ENCODE measurements at regions not wholly inside any gene's neighbourhood (a gene's known extent, or its start where the extent isn't known, plus 50 kb on each side); places are given as distances from the start of the nearest gene placed in this dataset.

- no peak for DNase-seq (ENCODE audit: low spot score)
Measured at GRCh38 chr1:182293119-182293589, 98.4 kb downstream of the GLUL start.

- DNase-seq (ENCODE audit: low spot score) = no peak
Measured at GRCh38 chr1:182292193-182292741, 99.3 kb downstream of the GLUL start.

- DNase-seq (ENCODE audit: low spot score) = no peak
Measured at GRCh38 chr1:182291584-182292192, 99.9 kb downstream of the GLUL start.

- no peak for DNase-seq (ENCODE audit: low spot score)
Measured at GRCh38 chr1:182288749-182289604, 102.6 kb downstream of the GLUL start.

GRCh38 chr1:182286761-182287160 lies 104.8 kb downstream of the GLUL start:
- DNase-seq (ENCODE audit: low spot score) = no peak

- no peak for DNase-seq (ENCODE audit: low spot score)
Measured at GRCh38 chr1:182283746-182284544, 107.6 kb downstream of the GLUL start.

- peak; percentile 21 for DNase-seq (ENCODE audit: low spot score)
Measured at GRCh38 chr1:182281541-182281940, 110.0 kb downstream of the GLUL start.

GRCh38 chr1:182280504-182280900 lies 111.1 kb downstream of the GLUL start:
- DNase-seq (ENCODE audit: low spot score) = no peak

GRCh38 chr1:182279724-182280503 lies 111.7 kb downstream of the GLUL start:
- no peak for DNase-seq (ENCODE audit: low spot score)

- DNase-seq (ENCODE audit: low spot score) = no peak
Measured at GRCh38 chr1:182279302-182279701, 112.3 kb downstream of the GLUL start.

GRCh38 chr1:182278144-182279054 lies 113.2 kb downstream of the GLUL start:
- no peak for DNase-seq (ENCODE audit: low spot score)

GRCh38 chr1:182275271-182275670 lies 116.3 kb downstream of the GLUL start:
- DNase-seq (ENCODE audit: low spot score) = no peak

GRCh38 chr1:182274618-182275017 lies 117.0 kb downstream of the GLUL start:
- DNase-seq (ENCODE audit: low spot score) = no peak

GRCh38 chr1:182270731-182271130 lies 120.9 kb downstream of the GLUL start:
- no peak for DNase-seq (ENCODE audit: low spot score)

- DNase-seq (ENCODE audit: low spot score) = no peak
Measured at GRCh38 chr1:182269097-182269496, 122.5 kb downstream of the GLUL start.

GRCh38 chr1:182268669-182269068 lies 122.9 kb downstream of the GLUL start:
- DNase-seq (ENCODE audit: low spot score) = no peak

- no peak for DNase-seq (ENCODE audit: low spot score)
Measured at GRCh38 chr1:182264185-182264584, 127.4 kb downstream of the GLUL start.

GRCh38 chr1:182263706-182264105 lies 127.9 kb downstream of the GLUL start:
- DNase-seq (ENCODE audit: low spot score) = no peak

- DNase-seq (ENCODE audit: low spot score) = no peak
Measured at GRCh38 chr1:182262425-182262824, 129.2 kb downstream of the GLUL start.

- no peak for DNase-seq (ENCODE audit: low spot score)
Measured at GRCh38 chr1:182261655-182262054, 129.9 kb downstream of the GLUL start.
